ENCODE measurements at regions not wholly inside any gene's neighbourhood (a gene's known extent, or its start where the extent isn't known, plus 50 kb on each side); places are given as distances from the start of the nearest gene placed in this dataset.

DNA sequence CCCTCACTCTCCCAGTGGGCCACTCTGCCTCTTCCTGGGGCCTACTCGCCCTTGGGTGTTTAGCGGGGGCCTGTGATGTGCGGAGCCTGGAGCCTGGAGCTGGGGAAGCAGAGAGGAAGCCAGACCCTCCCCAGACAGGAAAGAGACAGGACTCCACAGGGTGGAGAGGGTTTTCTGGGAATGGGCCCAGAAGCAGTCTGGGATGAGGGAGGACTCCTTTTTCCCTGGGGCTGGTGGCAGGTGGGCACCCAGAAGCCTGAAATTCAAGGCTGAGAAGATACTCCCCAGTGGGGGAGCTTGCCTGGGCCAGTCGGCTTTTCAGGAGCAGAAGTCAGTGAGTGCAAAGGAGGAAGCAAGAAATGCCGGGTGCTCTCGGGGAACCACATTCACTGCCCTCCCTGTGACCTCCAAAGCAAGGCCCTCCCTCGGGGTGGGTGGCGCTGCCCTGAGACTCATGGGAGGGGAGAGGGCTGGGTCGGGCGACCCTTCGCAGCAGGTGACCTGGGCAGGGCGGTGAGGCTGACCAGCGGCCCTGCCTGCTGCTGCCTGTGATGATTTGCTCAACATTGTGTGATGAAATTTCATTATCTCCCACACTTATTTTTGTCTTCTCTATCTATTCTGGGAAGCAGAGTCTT, 1377.4 kb downstream of the BRD1 start:
- TF ChIP-seq CTCF (IDR thresholded peaks at IDR 0.05), result no peak
- no peaks in the 10 kb centered on the region for H3K4me1 ChIP-seq (ENCODE audit: control insufficient read depth in 1 of 2, low read depth in 2 of 2)
- no peak overlapping the region for H3K27ac ChIP-seq
- no peaks in the 10 kb centered on the region for H3K36me3 ChIP-seq
- DNase-seq (ENCODE audit: low spot score), result no peak
- H3K4me3 ChIP-seq, result no peak overlapping the region
- no peaks in the 10 kb centered on the region for H3K27me3 ChIP-seq (replicated peaks; ENCODE audit: insufficient read depth)
- no peak for ATAC-seq (ENCODE audit: insufficient number of reproducible peaks, low FRiP score, low read depth)
- no peaks in the 10 kb centered on the region for H3K9me3 ChIP-seq

DNA sequence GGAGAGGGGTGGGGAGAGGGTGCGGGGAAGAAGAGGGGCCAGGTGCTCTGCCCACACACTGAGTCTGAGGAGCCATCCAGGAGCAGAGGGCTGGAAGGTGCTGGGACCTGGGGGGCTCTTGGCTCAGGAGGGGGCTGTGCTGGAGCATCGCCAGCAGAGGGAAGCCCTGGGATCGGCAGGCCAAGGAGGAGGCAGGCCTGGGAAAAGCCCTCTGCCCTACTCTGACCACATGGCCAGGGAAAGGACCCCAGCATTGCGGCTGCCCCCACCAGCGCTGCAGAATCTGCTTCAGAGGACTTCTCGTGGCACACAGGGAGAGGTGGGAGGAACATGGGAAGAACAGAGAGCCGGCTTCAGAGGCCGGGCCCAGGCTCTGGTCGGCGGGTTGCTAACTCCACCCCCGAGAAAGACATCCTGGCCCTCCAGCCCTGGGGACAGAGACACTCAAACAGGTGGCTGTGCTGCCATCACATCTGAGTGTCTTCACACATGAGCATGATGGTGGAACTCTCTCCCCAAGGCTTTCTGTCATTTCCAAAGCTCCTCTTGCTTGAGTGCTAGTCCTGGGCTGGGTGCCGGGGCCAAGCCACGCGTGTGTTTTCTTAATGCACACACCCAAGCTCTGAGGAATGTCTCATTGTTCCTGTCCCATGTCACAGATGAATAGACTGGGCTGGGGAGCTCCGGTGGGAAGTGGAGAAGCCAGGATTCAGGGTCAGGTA, 1378.0 kb downstream of the BRD1 start:
- DNase-seq (ENCODE audit: low spot score) (no peak), ATAC-seq (ENCODE audit: insufficient number of reproducible peaks, low FRiP score, low read depth) (no peak)
- Histone ChIP-seq H3K27ac (no peak overlapping the region), H3K27me3 (replicated peaks; ENCODE audit: insufficient read depth) (no peaks in the 10 kb centered on the region), H3K4me1 (ENCODE audit: control insufficient read depth in 1 of 2, low read depth in 2 of 2) (no peaks in the 10 kb centered on the region), H3K9me3 (no peaks in the 10 kb centered on the region), H3K36me3 (no peaks in the 10 kb centered on the region), H3K4me3 (no peak overlapping the region)
- TF ChIP-seq CTCF (IDR thresholded peaks at IDR 0.05), result no peak

DNA sequence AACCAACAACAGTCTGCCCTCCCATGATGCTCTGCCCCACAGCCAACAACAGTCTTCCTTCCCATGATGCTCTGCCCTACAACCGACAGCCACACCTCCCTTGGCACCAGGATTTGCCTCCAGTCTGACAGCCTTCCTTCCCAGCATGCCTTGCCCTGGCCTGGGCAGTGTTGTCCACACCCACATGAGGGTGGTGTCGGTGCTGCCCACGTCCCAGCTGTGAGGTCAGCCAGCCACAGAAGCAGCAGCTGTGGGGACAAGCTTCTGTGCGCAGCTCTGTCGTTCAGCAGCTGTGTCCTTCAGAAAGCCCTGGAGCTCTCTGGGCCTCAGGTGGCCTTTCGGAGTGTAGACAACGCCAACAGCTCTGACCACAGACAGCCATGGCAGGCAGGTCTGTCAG, 1378.9 kb downstream of the BRD1 start:
- no peaks in the 10 kb centered on the region for H3K9me3 ChIP-seq
- no peaks in the 10 kb centered on the region for H3K4me1 ChIP-seq (ENCODE audit: control insufficient read depth in 1 of 2, low read depth in 2 of 2)
- no peaks in the 10 kb centered on the region for H3K36me3 ChIP-seq
- no peaks in the 10 kb centered on the region for H3K27me3 ChIP-seq (replicated peaks; ENCODE audit: insufficient read depth)
- no peak overlapping the region for H3K4me3 ChIP-seq
- no peak for DNase-seq (ENCODE audit: low spot score)
- TF ChIP-seq CTCF (IDR thresholded peaks at IDR 0.05), result no peak
- no peak for ATAC-seq (ENCODE audit: insufficient number of reproducible peaks, low FRiP score, low read depth)
- H3K27ac ChIP-seq, result no peak overlapping the region

- Histone ChIP-seq H3K9me3 (no peaks in the 10 kb centered on the region), H3K4me1 (ENCODE audit: control insufficient read depth in 1 of 2, low read depth in 2 of 2) (no peaks in the 10 kb centered on the region), H3K27ac (no peak overlapping the region), H3K36me3 (no peaks in the 10 kb centered on the region), H3K4me3 (no peak overlapping the region), H3K27me3 (replicated peaks; ENCODE audit: insufficient read depth) (no peaks in the 10 kb centered on the region)
- ATAC-seq (ENCODE audit: insufficient number of reproducible peaks, low FRiP score, low read depth) (no peak), DNase-seq (ENCODE audit: low spot score) (no peak)
- no peak for TF ChIP-seq CTCF (IDR thresholded peaks at IDR 0.05)
These were observed 1382.4 kb downstream of the BRD1 start for GRCh38 chr22:48445113-48445827.

GRCh38 chr22:48444320-48445112, 1383.2 kb downstream of the BRD1 start:
- ATAC-seq (ENCODE audit: insufficient number of reproducible peaks, low FRiP score, low read depth) (no peak), DNase-seq (ENCODE audit: low spot score) (no peak)
- no peaks in the 10 kb centered on the region for H3K9me3 ChIP-seq
- no peaks in the 10 kb centered on the region for H3K4me1 ChIP-seq (ENCODE audit: control insufficient read depth in 1 of 2, low read depth in 2 of 2)
- H3K27ac ChIP-seq, result no peak overlapping the region
- H3K4me3 ChIP-seq, result no peak overlapping the region
- TF ChIP-seq CTCF (IDR thresholded peaks at IDR 0.05), result no peak
- no peaks in the 10 kb centered on the region for H3K27me3 ChIP-seq (replicated peaks; ENCODE audit: insufficient read depth)
- no peaks in the 10 kb centered on the region for H3K36me3 ChIP-seq
